ENCODE measurements at regions not wholly inside any gene's neighbourhood (a gene's known extent, or its start where the extent isn't known, plus 50 kb on each side); places are given as distances from the start of the nearest gene placed in this dataset.

- Histone ChIP-seq H3K4me3 (ENCODE audit: insufficient read depth in 1 of 2, low read depth in 1 of 2, low read length in 2 of 2) (no peak overlapping the region), H3K27me3 (ENCODE audit: control insufficient read depth in 1 of 2, insufficient read depth in 1 of 2, low read length in 2 of 2) (no peaks in the 10 kb centered on the region), H4K91ac (ENCODE audit: low read length) (no peak overlapping the region), H4K8ac (ENCODE audit: low read length) (no peak overlapping the region), H2AFZ (ENCODE audit: low read depth, low read length) (no peak overlapping the region), H3K9me3 (ENCODE audit: control insufficient read depth, low read length) (no peaks in the 10 kb centered on the region), H3K79me1 (replicated peaks; ENCODE audit: low read length, poor library complexity, severe bottlenecking) (no peaks in the 10 kb centered on the region), H3K9ac (ENCODE audit: low read length) (no peak overlapping the region), H3K4me1 (ENCODE audit: control insufficient read depth, insufficient read depth, low read depth, low read length) (no peaks in the 10 kb centered on the region), H3K27ac (ENCODE audit: low read length, poor library complexity, severe bottlenecking) (no peak overlapping the region), H2BK5ac (ENCODE audit: low read depth, low read length, poor library complexity, severe bottlenecking) (no peak overlapping the region), H3K18ac (ENCODE audit: low read depth in 1 of 2, low read length in 2 of 2) (no peak overlapping the region), H3K36me3 (ENCODE audit: control insufficient read depth in 1 of 2, insufficient read depth in 2 of 2, low read depth in 1 of 2, low read length in 2 of 2) (no peaks in the 10 kb centered on the region), H3K4ac (ENCODE audit: low read depth in 1 of 2, low read length in 2 of 2) (no peak overlapping the region), H2BK15ac (ENCODE audit: low read depth, poor library complexity, severe bottlenecking) (no peak overlapping the region), H3K14ac (ENCODE audit: low read length in 2 of 2) (no peak overlapping the region), H3K4me2 (ENCODE audit: low read length, poor library complexity, severe bottlenecking) (no peak overlapping the region), H2BK120ac (ENCODE audit: low read depth, low read length) (no peak overlapping the region), H3K23ac (ENCODE audit: low read length in 2 of 2) (no peak overlapping the region), H2AK5ac (ENCODE audit: low read length, severe bottlenecking) (no peak overlapping the region), H2BK12ac (ENCODE audit: low read length in 2 of 2) (no peak overlapping the region)
- DNase-seq: no peak
- WGBS: over 99% methylated on average over 4 of the region's 4 CpGs
These were observed 166.5 kb upstream of the LDB2 start for GRCh38 chr4:17064959-17065358.

DNA sequence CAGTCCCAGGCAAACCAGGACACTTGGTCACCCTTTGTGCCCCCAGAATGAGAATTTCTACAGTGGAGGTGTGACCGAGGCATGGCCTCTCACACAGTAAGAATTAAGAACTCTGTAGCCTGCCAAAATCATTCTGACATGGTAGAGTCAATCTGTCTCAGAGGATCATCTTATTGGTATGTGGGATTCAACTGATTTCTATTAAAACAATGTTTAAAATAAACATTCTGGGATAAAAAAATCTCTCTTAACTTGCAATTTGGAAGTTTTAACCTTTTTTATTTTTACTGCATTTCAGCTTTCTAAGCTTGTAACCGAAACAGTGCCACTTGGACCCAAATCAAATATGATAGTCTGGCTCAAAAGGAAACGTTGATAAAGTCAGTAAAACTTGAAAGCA is 165.4 kb upstream of the LDB2 start:
- no peak overlapping the region for H3K4ac ChIP-seq (ENCODE audit: low read depth in 1 of 2, low read length in 2 of 2)
- H3K79me1 ChIP-seq (replicated peaks; ENCODE audit: low read length, poor library complexity, severe bottlenecking): no peaks in the 10 kb centered on the region
- H2BK120ac ChIP-seq (ENCODE audit: low read depth, low read length): no peak overlapping the region
- H3K36me3 ChIP-seq (ENCODE audit: control insufficient read depth in 1 of 2, insufficient read depth in 2 of 2, low read depth in 1 of 2, low read length in 2 of 2): no peaks in the 10 kb centered on the region
- H2BK12ac ChIP-seq (ENCODE audit: low read length in 2 of 2): no peak overlapping the region
- no peak overlapping the region for H3K18ac ChIP-seq (ENCODE audit: low read depth in 1 of 2, low read length in 2 of 2)
- H3K27me3 ChIP-seq (ENCODE audit: control insufficient read depth in 1 of 2, insufficient read depth in 1 of 2, low read length in 2 of 2): no peaks in the 10 kb centered on the region
- no peak overlapping the region for H2AFZ ChIP-seq (ENCODE audit: low read depth, low read length)
- no peak overlapping the region for H3K23ac ChIP-seq (ENCODE audit: low read length in 2 of 2)
- H4K91ac ChIP-seq (ENCODE audit: low read length): no peak overlapping the region
- DNase-seq: no peak
- no peaks in the 10 kb centered on the region for H3K4me1 ChIP-seq (ENCODE audit: control insufficient read depth, insufficient read depth, low read depth, low read length)
- no peak overlapping the region for H3K14ac ChIP-seq (ENCODE audit: low read length in 2 of 2)
- WGBS: 90% methylated on average over 2 of the region's 3 CpGs
- no peak overlapping the region for H3K4me3 ChIP-seq (ENCODE audit: insufficient read depth in 1 of 2, low read depth in 1 of 2, low read length in 2 of 2)
- H3K9me3 ChIP-seq (ENCODE audit: control insufficient read depth, low read length): no peaks in the 10 kb centered on the region
- no peak overlapping the region for H2BK15ac ChIP-seq (ENCODE audit: low read depth, poor library complexity, severe bottlenecking)
- H2AK5ac ChIP-seq (ENCODE audit: low read length, severe bottlenecking): no peak overlapping the region
- no peak overlapping the region for H2BK5ac ChIP-seq (ENCODE audit: low read depth, low read length, poor library complexity, severe bottlenecking)
- H3K9ac ChIP-seq (ENCODE audit: low read length): peak overlapping the region; percentile 35
- H3K27ac ChIP-seq (ENCODE audit: low read length, poor library complexity, severe bottlenecking): no peak overlapping the region
- H3K4me2 ChIP-seq (ENCODE audit: low read length, poor library complexity, severe bottlenecking): no peak overlapping the region
- no peak overlapping the region for H4K8ac ChIP-seq (ENCODE audit: low read length)

DNA sequence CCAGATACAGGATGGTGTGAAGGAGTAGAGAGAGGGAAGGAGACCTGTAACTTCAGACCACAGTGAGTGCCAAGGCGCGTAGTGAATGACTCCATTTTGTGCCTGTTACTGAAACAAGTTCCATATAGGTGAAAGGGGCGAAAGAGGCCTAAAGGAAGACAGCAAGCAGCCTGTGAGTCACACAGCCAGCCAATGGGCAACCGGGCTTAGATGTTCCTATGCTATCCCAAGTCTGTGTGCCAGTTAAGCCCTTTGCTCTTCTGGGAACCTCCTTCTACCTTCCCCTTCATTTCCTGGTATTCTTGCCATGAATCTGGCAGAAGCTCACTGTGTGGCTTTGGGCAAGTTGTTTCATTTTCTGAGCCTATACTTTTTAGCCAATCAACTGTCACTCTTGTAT is 161.8 kb upstream of the LDB2 start:
- Histone ChIP-seq H3K14ac (ENCODE audit: low read length in 2 of 2) (peak overlapping the region in 1 of 2 experiments; percentile 2), H3K18ac (ENCODE audit: low read depth in 1 of 2, low read length in 2 of 2) (peak overlapping the region in 1 of 2 experiments; percentile 11), H3K9me3 (ENCODE audit: control insufficient read depth, low read length) (no peaks in the 10 kb centered on the region), H2AK5ac (ENCODE audit: low read length, severe bottlenecking) (no peak overlapping the region), H2AFZ (ENCODE audit: low read depth, low read length) (no peak overlapping the region), H4K91ac (ENCODE audit: low read length) (no peak overlapping the region), H3K27ac (ENCODE audit: low read length, poor library complexity, severe bottlenecking) (no peak overlapping the region), H3K4me2 (ENCODE audit: low read length, poor library complexity, severe bottlenecking) (no peak overlapping the region), H3K27me3 (ENCODE audit: control insufficient read depth in 1 of 2, insufficient read depth in 1 of 2, low read length in 2 of 2) (no peaks in the 10 kb centered on the region), H3K9ac (ENCODE audit: low read length) (peak overlapping the region; percentile 85), H2BK5ac (ENCODE audit: low read depth, low read length, poor library complexity, severe bottlenecking) (no peak overlapping the region), H2BK120ac (ENCODE audit: low read depth, low read length) (no peak overlapping the region), H3K4ac (ENCODE audit: low read depth in 1 of 2, low read length in 2 of 2) (no peak overlapping the region), H3K23ac (ENCODE audit: low read length in 2 of 2) (no peak overlapping the region), H4K8ac (ENCODE audit: low read length) (no peak overlapping the region), H3K4me1 (ENCODE audit: control insufficient read depth, insufficient read depth, low read depth, low read length) (no peaks in the 10 kb centered on the region), H3K4me3 (ENCODE audit: insufficient read depth in 1 of 2, low read depth in 1 of 2, low read length in 2 of 2) (peak overlapping the region in 1 of 2 experiments; percentile 58), H3K79me1 (replicated peaks; ENCODE audit: low read length, poor library complexity, severe bottlenecking) (no peaks in the 10 kb centered on the region), H3K36me3 (ENCODE audit: control insufficient read depth in 1 of 2, insufficient read depth in 2 of 2, low read depth in 1 of 2, low read length in 2 of 2) (no peaks in the 10 kb centered on the region), H2BK15ac (ENCODE audit: low read depth, poor library complexity, severe bottlenecking) (no peak overlapping the region), H2BK12ac (ENCODE audit: low read length in 2 of 2) (no peak overlapping the region)
- no peak for DNase-seq
- WGBS: 93% methylated on average over 4 of the region's 4 CpGs

- Histone ChIP-seq H3K4ac (ENCODE audit: low read depth in 1 of 2, low read length in 2 of 2) (no peak overlapping the region), H2AK5ac (ENCODE audit: low read length, severe bottlenecking) (no peak overlapping the region), H3K9me3 (ENCODE audit: control insufficient read depth, low read length) (no peaks in the 10 kb centered on the region), H3K27ac (ENCODE audit: low read length, poor library complexity, severe bottlenecking) (no peak overlapping the region), H3K79me1 (replicated peaks; ENCODE audit: low read length, poor library complexity, severe bottlenecking) (no peaks in the 10 kb centered on the region), H3K4me2 (ENCODE audit: low read length, poor library complexity, severe bottlenecking) (no peak overlapping the region), H3K4me1 (ENCODE audit: control insufficient read depth, insufficient read depth, low read depth, low read length) (no peaks in the 10 kb centered on the region), H3K36me3 (ENCODE audit: control insufficient read depth in 1 of 2, insufficient read depth in 2 of 2, low read depth in 1 of 2, low read length in 2 of 2) (no peaks in the 10 kb centered on the region), H2BK15ac (ENCODE audit: low read depth, poor library complexity, severe bottlenecking) (no peak overlapping the region), H2BK12ac (ENCODE audit: low read length in 2 of 2) (no peak overlapping the region), H3K23ac (ENCODE audit: low read length in 2 of 2) (no peak overlapping the region), H3K18ac (ENCODE audit: low read depth in 1 of 2, low read length in 2 of 2) (no peak overlapping the region), H2BK120ac (ENCODE audit: low read depth, low read length) (no peak overlapping the region), H2AFZ (ENCODE audit: low read depth, low read length) (no peak overlapping the region), H2BK5ac (ENCODE audit: low read depth, low read length, poor library complexity, severe bottlenecking) (no peak overlapping the region), H4K8ac (ENCODE audit: low read length) (no peak overlapping the region), H4K91ac (ENCODE audit: low read length) (no peak overlapping the region), H3K4me3 (ENCODE audit: insufficient read depth in 1 of 2, low read depth in 1 of 2, low read length in 2 of 2) (peak overlapping the region in 1 of 2 experiments; percentile 58), H3K9ac (ENCODE audit: low read length) (peak overlapping the region; percentile 85), H3K27me3 (ENCODE audit: control insufficient read depth in 1 of 2, insufficient read depth in 1 of 2, low read length in 2 of 2) (no peaks in the 10 kb centered on the region), H3K14ac (ENCODE audit: low read length in 2 of 2) (no peak overlapping the region)
- WGBS: 89% methylated on average over 10 of the region's 10 CpGs
- DNase-seq: no peak
These were observed 160.7 kb upstream of the LDB2 start for GRCh38 chr4:17058916-17059741.

Data from mesenchymal stem cell (in vitro differentiated cells and primary cell).